CD4-positive, alpha-beta T cell (primary cell): ENCODE measurements at regions not wholly inside any gene's neighbourhood (a gene's known extent, or its start where the extent isn't known, plus 50 kb on each side); places are given as distances from the start of the nearest gene placed in this dataset.

ENCODE experiments used
- ATAC-seq: fragments of 200-7000 bp; cut with Tn5 transposase; one replicate; pipeline ENCODE4 v1.10.0; 2022; ENCODE audit warnings: mild to moderate bottlenecking; ENCODE audit not compliant: poor library complexity
- CTCF ChIA-PET: fragments of 350-600 bp; sonication (Branson Sonifier 250); formaldehyde crosslinking; loops from one replicate; lab custom pipeline; 2021; ENCODE audit warnings: antibody characterized with exemption, inconsistent platforms; lab: Charles Lee
- POLR2A ChIA-PET: fragments of 350-600 bp; sonication (Branson Sonifier 250); formaldehyde crosslinking; loops from one replicate; lab custom pipeline; 2021; ENCODE audit warnings: antibody characterized with exemption, inconsistent platforms; lab: Charles Lee
- DNase-seq, 14 experiments: peaks; one replicate each; pipeline ENCODE4 v3.0.0-alpha.2; 2013 to 2020; ENCODE audit warnings: mixed read lengths in 2 of 14
- H3K27ac ChIP-seq, 2 donors: one replicate each; pipeline versions ENCODE4 v1.5.1 to v1.7.0; 2013; ENCODE audit warnings: low read length in 2 of 2, low read depth in 1 of 2, mild to moderate bottlenecking in 1 of 2
- H3K27me3 ChIP-seq, 2 experiments: 1 replicate in 1 of 2; 2 replicates in 1 of 2; pipeline versions ENCODE4 v1.6.1 to v1.7.0; 2013; ENCODE audit warnings: low read length in 2 of 2, control low read depth in 1 of 2, mild to moderate bottlenecking in 1 of 2, moderate library complexity in 1 of 2; ENCODE audit not compliant: insufficient read depth in 2 of 2, control insufficient read depth in 1 of 2
- H3K36me3 ChIP-seq: one replicate; pipeline ENCODE4 v1.6.1; 2013; ENCODE audit warnings: low read length, control low read depth; ENCODE audit not compliant: insufficient read depth
- H3K4me1 ChIP-seq: one replicate; pipeline ENCODE4 v1.6.1; 2013; ENCODE audit warnings: low read length, control low read depth; ENCODE audit not compliant: insufficient read depth
- H3K4me3 ChIP-seq: one replicate; pipeline ENCODE4 v1.5.1; 2013; ENCODE audit warnings: mild to moderate bottlenecking, low read length, moderate library complexity
- H3K9me3 ChIP-seq, 2 experiments: 1 replicate in 1 of 2; 2 replicates in 1 of 2; pipeline versions ENCODE4 v1.6.1 to v1.7.0; 2013; ENCODE audit warnings: low read length in 2 of 2, mild to moderate bottlenecking in 2 of 2, control low read depth in 1 of 2, moderate library complexity in 1 of 2; ENCODE audit not compliant: control insufficient read depth in 1 of 2, insufficient read depth in 1 of 2
- H3K27ac Mint-ChIP-seq: one replicate; pipeline ENCODE4 v1.8.0; 2020; ENCODE audit warnings: mixed read lengths
- H3K27me3 Mint-ChIP-seq: one replicate; pipeline ENCODE4 v1.8.0; 2021; ENCODE audit warnings: mixed read lengths
- H3K36me3 Mint-ChIP-seq: one replicate; pipeline ENCODE4 v1.8.0; 2021; ENCODE audit warnings: low read depth, mixed read lengths
- H3K4me1 Mint-ChIP-seq: one replicate; pipeline ENCODE4 v1.8.0; 2021; ENCODE audit warnings: low read depth, mixed read lengths
- H3K4me3 Mint-ChIP-seq: one replicate; pipeline ENCODE4 v1.8.0; 2020; ENCODE audit warnings: mild to moderate bottlenecking, mixed read lengths
- H3K9me3 Mint-ChIP-seq: one replicate; pipeline ENCODE4 v1.8.0; 2020; ENCODE audit warnings: mixed read lengths
- CTCF ChIP-seq: fragments of 200-600 bp; IDR thresholded peaks from one replicate; pipeline ENCODE4 v1.8.0; 2022; ENCODE audit warnings: antibody characterized with exemption, mild to moderate bottlenecking
- intact Hi-C, 2 experiments: fragments of 100-400 bp; cut with DNase I in 1 of 2; cut with micrococcal nuclease in 1 of 2; formaldehyde crosslinking; loops; one replicate each; pipeline versions ENCODE4 v1.15.1 to v1.9.0; 2023 to 2025; cut with DNase I, micrococcal nuclease

- CTCF ChIA-PET: no interaction called here
- H3K4me1 ChIP-seq: no peaks in the 10 kb centered on the region
- Mint-ChIP-seq H3K36me3 (no peaks in the 10 kb centered on the region), H3K4me3 (no peak overlapping the region), H3K4me1 (no peaks in the 10 kb centered on the region), H3K9me3 (no peaks in the 10 kb centered on the region), H3K27me3 (no peaks in the 10 kb centered on the region), H3K27ac (no peak overlapping the region)
- ATAC-seq: no peak
- no peak for DNase-seq
- H3K9me3 ChIP-seq: no peaks in the 10 kb centered on the region
- intact Hi-C loops: no loop called here
- POLR2A ChIA-PET: no interaction called here
- H3K4me3 ChIP-seq: no peak overlapping the region
- H3K27ac ChIP-seq: no peak overlapping the region
- TF ChIP-seq CTCF: no peak
- no peaks in the 10 kb centered on the region for H3K36me3 ChIP-seq
- H3K27me3 ChIP-seq: no peaks in the 10 kb centered on the region
Observed at GRCh38 chr1:218728898-218729565, 383.9 kb downstream of the TGFB2 start.

GRCh38 chr1:218735436-218736032, 390.4 kb downstream of the TGFB2 start:
- no peak for ATAC-seq
- no peak overlapping the region for H3K27ac Mint-ChIP-seq
- no peaks in the 10 kb centered on the region for H3K27me3 Mint-ChIP-seq
- H3K4me3 Mint-ChIP-seq: no peak overlapping the region
- H3K4me3 ChIP-seq: no peak overlapping the region
- no peaks in the 10 kb centered on the region for H3K9me3 ChIP-seq
- TF ChIP-seq CTCF: no peak
- H3K4me1 Mint-ChIP-seq: no peaks in the 10 kb centered on the region
- intact Hi-C loops: no loop called here
- no peaks in the 10 kb centered on the region for H3K4me1 ChIP-seq
- H3K36me3 ChIP-seq: no peaks in the 10 kb centered on the region
- no peaks in the 10 kb centered on the region for H3K27me3 ChIP-seq
- ChIA-PET CTCF (interaction anchor here (0.7 kb wide), 1 partner anchor 67 kb away, joined by 3 read pairs; no protein-coding TSS in a partner anchor), POLR2A (no interaction called here)
- peaks cover 2% of the 10 kb centered on the region for H3K9me3 Mint-ChIP-seq
- no peak for DNase-seq
- H3K27ac ChIP-seq: no peak overlapping the region
- no peaks in the 10 kb centered on the region for H3K36me3 Mint-ChIP-seq

GRCh38 chr1:218739426-218739825, 394.3 kb downstream of the TGFB2 start:
- peaks cover 0 to 8% of the 10 kb centered on the region in 2 experiments for H3K9me3 ChIP-seq
- H3K4me1 ChIP-seq: no peaks in the 10 kb centered on the region
- no peaks in the 10 kb centered on the region for H3K36me3 Mint-ChIP-seq
- H3K27ac Mint-ChIP-seq: no peak overlapping the region
- no peaks in the 10 kb centered on the region for H3K4me1 Mint-ChIP-seq
- ChIA-PET POLR2A (no interaction called here), CTCF (no interaction called here)
- no peaks in the 10 kb centered on the region for H3K27me3 Mint-ChIP-seq
- H3K36me3 ChIP-seq: no peaks in the 10 kb centered on the region
- intact Hi-C loops: no loop called here
- DNase-seq (no peak), ATAC-seq (no peak)
- H3K4me3 Mint-ChIP-seq: no peak overlapping the region
- H3K27me3 ChIP-seq: no peaks in the 10 kb centered on the region
- TF ChIP-seq CTCF: no peak
- peaks cover 13% of the 10 kb centered on the region for H3K9me3 Mint-ChIP-seq
- H3K27ac ChIP-seq: no peak overlapping the region
- no peak overlapping the region for H3K4me3 ChIP-seq
